ENCODE measurements at regions not wholly inside any gene's neighbourhood (a gene's known extent, or its start where the extent isn't known, plus 50 kb on each side); places are given as distances from the start of the nearest gene placed in this dataset.

DNA sequence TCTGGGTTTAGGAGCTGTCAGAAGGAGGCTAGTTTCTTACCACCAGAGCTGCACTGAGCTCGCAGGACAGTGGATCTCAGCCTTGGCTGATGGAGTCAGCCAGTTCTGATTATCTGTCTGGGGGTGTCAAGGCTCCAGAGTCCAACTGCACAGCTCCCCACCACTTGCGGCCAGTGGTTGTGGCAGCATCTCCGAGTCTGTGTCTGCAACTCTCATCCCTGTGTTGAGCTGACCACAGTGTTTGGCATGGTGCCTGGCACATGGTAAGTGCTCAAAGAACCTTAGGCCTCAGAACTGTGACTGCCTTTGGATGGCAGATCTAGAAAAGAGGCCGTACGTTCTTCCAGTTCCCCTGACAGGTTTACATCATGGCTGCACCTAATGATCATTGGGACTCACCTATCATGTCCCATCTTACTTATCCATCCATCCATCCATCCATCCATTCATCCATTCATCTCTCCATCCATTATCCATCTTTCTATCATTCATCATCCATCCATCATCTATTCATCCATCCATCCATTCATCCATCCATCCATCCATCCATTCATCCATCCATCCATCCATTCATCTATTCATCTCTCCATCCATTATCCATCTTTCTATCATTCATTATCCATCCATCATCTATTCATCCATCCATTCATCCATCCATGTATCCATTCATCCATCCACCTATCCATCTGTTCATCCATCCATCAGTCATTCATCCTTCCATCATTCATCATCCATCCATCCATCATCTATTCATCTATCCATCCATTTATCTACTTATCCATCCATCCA, 114.5 kb downstream of the CRYAA start:
- DNase-seq (ENCODE audit: low read depth, low spot score), result no peak
- no peak overlapping the region for H3K4me3 ChIP-seq (ENCODE audit: low read depth, low read length)
- in situ Hi-C loops (cut with HindIII; ENCODE audit: low sequenced_read_pairs), result no loop called here
- TF ChIP-seq, protein P1, sequence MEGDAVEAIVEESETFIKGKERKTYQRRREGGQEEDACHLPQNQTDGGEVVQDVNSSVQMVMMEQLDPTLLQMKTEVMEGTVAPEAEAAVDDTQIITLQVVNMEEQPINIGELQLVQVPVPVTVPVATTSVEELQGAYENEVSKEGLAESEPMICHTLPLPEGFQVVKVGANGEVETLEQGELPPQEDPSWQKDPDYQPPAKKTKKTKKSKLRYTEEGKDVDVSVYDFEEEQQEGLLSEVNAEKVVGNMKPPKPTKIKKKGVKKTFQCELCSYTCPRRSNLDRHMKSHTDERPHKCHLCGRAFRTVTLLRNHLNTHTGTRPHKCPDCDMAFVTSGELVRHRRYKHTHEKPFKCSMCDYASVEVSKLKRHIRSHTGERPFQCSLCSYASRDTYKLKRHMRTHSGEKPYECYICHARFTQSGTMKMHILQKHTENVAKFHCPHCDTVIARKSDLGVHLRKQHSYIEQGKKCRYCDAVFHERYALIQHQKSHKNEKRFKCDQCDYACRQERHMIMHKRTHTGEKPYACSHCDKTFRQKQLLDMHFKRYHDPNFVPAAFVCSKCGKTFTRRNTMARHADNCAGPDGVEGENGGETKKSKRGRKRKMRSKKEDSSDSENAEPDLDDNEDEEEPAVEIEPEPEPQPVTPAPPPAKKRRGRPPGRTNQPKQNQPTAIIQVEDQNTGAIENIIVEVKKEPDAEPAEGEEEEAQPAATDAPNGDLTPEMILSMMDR (IDR thresholded peaks at IDR 0.05; ENCODE audit: low read depth, low read length), result no peak

DNA sequence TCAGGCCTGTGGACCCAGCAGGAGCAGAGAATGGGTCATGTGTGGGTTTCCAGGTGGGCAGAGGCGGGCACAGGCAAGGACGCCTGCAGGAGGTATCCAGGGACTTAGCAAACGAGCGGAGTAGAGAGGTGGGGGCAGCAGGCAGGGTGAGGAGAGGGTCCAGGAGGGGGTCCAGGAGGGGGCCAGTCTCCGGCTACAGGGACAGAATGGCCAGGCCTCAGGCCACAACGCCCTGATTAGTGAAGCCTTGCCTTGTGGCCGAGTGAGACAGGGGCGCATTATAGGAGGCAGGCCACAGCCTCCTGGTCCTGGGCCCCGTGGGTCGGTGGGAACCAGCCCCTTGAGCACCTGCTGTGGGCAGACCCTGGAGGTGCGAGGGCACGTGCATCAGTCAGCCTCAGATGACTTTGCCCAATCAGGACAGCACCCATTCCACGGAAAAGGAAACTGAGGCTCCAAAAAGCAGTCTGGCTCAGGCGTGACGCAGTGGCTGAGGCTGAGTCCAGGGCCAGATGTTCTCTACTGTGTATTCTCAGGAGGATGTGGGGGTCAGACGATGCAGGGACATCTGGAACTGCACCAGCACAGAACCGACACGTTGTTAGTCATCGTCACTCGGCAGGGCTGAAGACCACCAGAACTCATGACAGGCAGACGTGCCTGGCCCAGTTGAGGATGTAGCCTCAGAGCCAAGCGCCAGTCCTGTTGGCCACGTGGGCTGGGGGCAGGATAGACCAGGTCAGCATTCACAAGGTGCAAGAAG, 113.7 kb downstream of the CRYAA start:
- DNase-seq (ENCODE audit: low read depth, low spot score), result no peak
- H3K4me3 ChIP-seq (ENCODE audit: low read depth, low read length), result no peak overlapping the region
- in situ Hi-C loops (cut with HindIII; ENCODE audit: low sequenced_read_pairs), result no loop called here
- TF ChIP-seq, protein P1 (IDR thresholded peaks at IDR 0.05; ENCODE audit: low read depth, low read length), result no peak

DNA sequence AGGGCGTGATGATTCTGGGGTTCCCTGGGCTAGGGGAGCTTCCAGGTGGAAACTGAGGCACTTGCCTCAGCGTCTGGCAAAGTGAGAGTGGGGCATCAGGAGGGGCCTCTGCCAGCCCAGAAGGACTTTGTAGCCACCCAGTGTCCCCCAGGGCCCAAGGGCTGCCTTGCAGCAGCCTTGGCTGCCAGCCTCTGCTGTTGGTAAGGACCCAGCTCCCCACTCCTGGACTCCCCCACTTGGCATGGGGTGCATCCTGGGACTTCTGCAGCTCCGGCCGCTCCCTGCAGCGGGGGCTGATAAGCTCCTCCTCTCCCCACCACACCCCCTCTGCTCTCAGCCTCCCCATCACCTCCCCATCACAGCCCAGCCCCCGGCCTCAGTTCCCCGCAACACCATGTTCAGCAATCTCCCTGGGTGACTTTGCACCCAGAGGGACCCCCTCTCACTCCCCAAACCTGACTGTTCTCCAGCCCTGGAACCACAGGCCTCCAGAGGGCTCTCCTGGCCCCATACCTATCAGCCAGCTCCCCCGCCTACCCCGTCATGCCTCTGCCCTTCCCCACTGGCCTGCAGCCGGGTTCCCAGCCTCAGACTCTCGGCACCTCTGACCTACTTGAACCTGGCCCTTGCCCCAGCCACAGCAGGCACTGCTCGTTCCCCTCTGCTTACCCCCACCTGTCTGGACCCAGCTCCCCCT, 113.0 kb downstream of the CRYAA start:
- no peak for DNase-seq (ENCODE audit: low read depth, low spot score)
- in situ Hi-C loops (cut with HindIII; ENCODE audit: low sequenced_read_pairs), result no loop called here

DNA sequence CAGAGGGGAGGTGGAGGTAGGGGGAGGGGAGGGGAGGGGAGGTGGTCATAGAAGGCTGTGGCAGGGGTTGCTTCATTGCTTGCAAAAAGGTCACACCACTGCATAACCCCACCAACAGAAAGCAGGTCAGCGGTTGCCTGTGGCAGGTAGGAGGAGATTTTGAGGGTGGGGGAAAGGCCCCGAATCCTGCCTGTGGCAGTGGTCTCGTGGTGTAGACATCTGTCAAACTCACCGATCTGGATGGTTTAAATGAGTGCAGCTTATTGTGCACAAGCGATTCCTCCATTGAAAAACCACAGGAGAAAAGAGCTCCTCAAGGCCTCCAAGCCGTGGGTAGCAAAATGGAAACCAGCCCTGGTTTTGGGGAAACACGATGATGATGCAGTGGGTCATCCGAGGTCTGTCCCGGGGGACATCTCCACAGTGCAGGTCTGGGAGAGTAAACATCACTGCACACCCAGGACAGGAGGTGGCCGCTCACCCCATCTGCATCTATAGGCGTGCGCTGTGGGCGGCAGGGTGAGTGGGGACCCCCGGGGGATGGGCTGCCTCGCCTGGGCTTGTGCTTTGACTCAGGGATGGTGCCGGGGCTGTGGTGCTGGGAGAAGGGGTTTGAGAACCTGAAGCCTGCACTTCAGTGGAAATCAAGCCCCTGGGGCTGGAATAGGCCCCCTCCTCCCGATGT, 112.3 kb downstream of the CRYAA start:
- no peak overlapping the region for H3K4me3 ChIP-seq (ENCODE audit: low read depth, low read length)
- DNase-seq (ENCODE audit: low read depth, low spot score), result no peak
- in situ Hi-C loops (cut with HindIII; ENCODE audit: low sequenced_read_pairs), result no loop called here
- TF ChIP-seq, protein P1 (IDR thresholded peaks at IDR 0.05; ENCODE audit: low read depth, low read length), result no peak

More for the DNA sequence above, 113.0 kb downstream of the CRYAA start:
- H3K4me3 ChIP-seq (ENCODE audit: low read depth, low read length), result no peak overlapping the region
- TF ChIP-seq, protein P1 (IDR thresholded peaks at IDR 0.05; ENCODE audit: low read depth, low read length), result no peak

DNA sequence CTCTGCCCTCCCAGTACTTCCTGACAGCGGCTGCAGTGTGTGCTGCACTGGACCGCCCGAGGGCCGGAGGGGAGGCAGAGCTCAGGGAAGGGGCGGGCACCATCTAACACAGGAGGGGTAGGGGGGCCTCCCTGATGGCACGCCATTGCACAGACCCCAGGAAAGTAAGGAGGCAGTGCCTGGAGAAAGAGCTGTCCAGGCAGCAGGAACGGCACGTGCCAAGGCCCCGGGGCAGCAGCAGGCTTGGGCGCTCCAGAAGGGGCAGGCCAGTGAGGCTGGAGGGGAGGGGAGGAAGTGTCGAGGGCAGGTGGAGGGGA, 110.7 kb downstream of the CRYAA start:
- TF ChIP-seq, protein P1 (IDR thresholded peaks at IDR 0.05; ENCODE audit: low read depth, low read length), result no peak
- no peak overlapping the region for H3K4me3 ChIP-seq (ENCODE audit: low read depth, low read length)
- in situ Hi-C loops (cut with HindIII; ENCODE audit: low sequenced_read_pairs), result no loop called here

More for the DNA sequence above, 110.7 kb downstream of the CRYAA start:
- no peak for DNase-seq (ENCODE audit: low read depth, low spot score)

Measured in astrocyte of the spinal cord (primary cell).